Right renal cortex interstitium (tissue), 3 donors: ENCODE measurements at regions not wholly inside any gene's neighbourhood (a gene's known extent, or its start where the extent isn't known, plus 50 kb on each side); places are given as distances from the start of the nearest gene placed in this dataset.
"Not testable (repeated sequence)": the region's sequence is repeated elsewhere in the genome, so short reads cannot be mapped to it uniquely, and the experiment has no call there.

ENCODE experiments used
- DNase-seq, 3 donors: peaks; one replicate each; pipeline ENCODE4 v3.0.0-alpha.2; 2013; ENCODE audit warnings: low read depth in 3 of 3, low spot score in 2 of 3

DNA sequence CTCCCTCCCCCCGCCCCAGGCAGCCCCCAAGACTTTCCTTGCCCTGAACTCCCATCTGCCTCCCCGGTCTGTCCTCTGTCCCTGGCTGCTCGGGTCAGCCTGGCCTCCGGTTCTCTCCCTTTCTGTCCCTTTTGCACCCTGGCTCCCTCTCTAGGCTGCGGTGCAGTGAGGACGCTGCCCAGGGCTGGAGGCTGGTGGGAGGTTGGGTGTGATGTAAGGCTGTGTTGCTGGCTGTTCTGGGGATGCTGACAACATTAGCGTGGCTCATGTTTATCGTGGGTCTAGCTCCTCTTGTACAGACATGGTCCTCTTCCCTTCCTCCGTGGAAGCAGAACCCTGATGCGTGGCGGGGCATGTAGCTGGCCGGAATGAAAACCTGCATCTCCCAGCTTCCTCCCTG is 357.5 kb downstream of the CNTNAP3B start:
- not testable (repeated sequence) for DNase-seq

DNA sequence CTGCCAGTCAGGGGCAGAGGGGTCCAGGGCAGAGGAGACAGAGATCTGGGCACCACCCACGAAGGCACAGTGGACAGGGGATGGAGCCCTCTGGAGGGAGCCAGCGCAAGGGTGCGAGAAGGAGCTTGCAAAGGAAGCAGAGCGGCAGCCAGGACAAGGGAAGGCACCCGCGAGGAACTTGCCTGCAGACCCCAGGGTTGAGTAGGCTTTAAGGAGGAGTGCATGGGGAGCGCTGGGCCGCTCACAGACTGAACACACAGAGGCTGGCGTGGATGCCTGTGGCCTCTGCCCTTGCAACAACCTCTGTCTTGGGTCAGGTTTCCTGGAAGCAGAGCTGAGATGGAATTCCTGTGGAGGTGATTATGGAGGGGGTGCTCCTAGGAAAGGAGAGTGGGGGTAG is 374.4 kb downstream of the CNTNAP3B start:
- not testable (repeated sequence) for DNase-seq

DNA sequence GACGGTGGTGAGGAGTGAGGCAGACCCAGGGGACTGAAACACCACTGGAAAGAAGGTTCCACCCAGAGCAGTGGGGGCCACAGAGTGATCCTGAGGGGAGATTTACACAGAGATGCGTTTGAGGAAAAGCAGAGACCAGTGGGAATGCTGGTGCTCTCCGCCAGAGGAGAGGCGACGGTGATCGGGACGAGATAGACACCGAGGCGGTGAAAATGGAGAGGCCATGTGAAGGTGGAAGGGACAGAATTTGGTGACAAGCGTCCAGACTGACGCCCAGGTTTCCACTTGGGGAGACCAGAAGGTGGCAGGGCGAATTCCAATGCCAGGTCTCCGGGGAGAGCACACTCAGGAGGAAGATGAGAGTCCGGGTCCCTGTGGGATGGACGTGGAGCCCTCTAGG is 374.8 kb downstream of the CNTNAP3B start:
- not testable (repeated sequence) for DNase-seq

DNA sequence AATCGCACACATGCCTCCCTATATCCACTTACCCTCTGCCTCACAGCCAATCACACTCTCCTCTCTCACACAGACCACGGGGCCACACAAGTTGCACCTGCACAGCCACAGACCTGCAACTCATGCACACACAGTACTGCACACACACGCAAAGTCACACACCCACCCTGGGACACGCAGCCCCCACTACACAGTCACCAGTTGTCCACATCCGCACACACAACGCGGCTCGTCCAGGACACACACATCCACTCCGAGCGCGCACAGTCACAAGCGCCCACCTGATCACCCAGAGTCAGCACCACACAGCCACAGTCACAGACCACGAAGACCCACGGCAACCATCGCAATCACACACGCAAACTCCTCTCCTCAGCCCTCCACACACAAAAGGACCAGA is 387.3 kb downstream of the CNTNAP3B start:
- not testable (repeated sequence) for DNase-seq

DNA sequence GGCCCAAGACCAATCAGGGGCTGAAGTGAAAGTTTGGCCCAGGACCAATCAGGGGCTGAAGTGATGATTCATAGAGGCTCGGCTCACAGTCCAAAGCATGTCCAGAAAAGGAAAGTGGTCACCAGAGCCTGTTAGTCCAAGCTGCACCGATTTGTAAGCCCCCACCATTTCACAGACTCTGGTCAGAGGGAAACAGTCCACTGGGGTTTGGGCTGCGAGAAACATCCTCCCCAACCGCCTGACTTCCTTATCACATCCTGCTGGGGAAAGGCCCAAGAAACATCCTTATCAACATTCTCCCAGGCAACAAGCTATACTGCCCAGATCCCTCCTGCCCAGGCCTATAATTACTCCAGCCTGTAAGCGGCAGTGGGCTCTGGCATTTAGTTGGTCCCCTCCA is 388.1 kb downstream of the CNTNAP3B start:
- DNase-seq, result not testable (repeated sequence)

DNA sequence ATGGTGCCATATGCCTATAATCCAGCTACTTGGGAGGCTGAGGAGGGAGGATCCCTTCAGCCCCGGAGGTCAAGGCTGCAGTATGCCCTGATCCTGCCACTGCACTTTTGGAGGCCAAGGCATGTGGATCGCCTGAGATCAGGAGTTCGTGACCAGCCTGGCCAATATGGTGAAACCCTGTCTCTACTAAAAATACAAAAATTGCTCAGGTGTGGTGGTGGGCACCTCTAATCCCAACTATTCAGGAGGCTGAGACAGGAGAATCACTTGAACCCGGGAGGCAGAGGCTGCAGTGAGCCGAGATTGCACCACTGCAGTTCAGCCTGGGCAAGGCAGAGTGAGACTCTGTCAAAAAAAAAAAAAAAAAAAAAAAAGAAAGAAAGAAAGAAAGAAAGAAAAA is 390.5 kb downstream of the CNTNAP3B start:
- DNase-seq, result not testable (repeated sequence)

DNA sequence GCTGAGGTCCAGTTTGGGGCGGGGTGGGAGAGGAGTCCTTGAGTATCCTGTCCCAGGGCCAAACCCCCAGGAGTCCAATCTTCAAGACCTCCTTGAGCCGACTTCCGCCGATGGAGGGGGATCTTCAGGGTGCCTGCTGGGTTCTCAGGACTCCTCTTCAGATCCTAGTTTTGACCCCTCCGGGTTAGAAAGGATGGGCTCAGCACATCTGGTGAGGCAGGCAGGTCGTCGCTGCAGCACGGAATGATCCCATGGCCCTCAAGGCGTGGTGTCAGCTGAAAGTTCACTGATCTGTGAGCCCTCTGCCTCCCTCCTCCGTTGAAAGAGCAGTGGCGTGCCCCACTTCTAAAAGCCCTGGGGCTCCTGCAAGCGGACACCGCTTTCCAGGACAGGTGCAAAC is 430.0 kb downstream of the CNTNAP3B start:
- not testable (repeated sequence) for DNase-seq

DNA sequence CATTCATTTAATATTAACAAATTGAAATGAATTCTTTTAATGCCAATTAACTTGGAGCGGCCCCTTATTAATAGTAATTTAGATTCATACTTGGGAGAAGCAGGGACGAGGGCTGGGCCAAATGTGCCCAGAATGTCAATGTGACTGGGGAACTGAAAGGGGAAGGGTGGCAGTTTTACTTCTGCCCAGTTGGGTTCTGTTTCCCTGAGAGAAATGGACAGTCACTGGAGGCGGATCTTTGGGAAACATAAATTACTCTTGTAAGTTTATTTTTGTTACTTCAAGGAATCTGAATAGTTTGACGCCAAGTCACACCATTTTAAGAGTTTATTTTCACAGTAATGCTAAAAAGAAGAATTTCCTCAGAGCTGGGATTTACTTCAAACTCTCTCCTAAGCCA is 432.1 kb downstream of the CNTNAP3B start:
- DNase-seq, result peak in 1 of 3 donors; percentile 0

DNA sequence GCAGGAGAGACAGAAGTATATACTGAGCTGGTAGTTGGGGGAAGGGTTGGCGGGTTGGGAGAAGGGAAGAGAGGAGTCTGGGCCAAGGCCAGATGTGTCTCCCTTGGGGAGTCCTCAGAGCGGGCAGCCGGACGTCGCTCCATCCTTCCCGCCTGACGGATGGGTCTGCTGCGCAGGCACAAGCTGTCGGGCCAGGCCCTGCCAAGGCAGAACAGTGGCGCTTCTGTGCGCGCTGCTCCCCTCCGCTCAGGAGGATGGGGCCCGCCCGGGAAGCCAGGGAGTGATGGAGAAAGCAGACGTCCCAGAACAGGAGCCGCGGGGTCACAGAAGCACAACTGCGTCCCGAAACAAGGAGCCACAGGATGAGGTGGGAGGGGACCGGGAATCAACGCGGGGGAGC is 449.9 kb downstream of the CNTNAP3B start:
- not testable (repeated sequence) for DNase-seq

DNA sequence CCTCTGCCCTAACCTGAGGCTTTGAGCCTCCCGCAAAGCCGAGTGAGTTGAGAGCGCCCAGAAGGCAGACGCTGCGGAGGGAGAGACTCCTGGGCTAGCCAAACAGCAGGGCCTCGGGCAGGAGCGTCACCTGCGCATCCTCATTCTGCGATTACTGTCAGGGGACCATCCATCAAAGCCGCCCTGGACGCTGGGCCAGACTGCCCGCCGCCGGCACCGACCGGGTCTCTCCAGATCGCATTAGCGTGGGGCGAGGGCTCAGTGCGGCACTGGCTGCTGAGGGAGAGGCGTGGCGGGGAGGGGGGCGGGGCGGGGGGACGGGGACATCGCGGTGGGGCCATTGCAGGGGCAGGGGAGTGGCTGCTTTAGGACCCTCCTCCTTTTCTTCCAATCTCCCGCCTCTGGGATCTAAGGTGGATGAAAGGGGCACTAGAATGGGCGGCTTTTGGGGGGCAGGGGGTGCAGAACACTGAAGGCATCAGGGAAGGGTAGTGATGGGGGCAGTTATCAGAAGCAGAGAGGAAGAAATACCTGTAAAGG is 465.7 kb downstream of the CNTNAP3B start:
- DNase-seq, result peak in 1 of 3 donors; percentile 52

DNA sequence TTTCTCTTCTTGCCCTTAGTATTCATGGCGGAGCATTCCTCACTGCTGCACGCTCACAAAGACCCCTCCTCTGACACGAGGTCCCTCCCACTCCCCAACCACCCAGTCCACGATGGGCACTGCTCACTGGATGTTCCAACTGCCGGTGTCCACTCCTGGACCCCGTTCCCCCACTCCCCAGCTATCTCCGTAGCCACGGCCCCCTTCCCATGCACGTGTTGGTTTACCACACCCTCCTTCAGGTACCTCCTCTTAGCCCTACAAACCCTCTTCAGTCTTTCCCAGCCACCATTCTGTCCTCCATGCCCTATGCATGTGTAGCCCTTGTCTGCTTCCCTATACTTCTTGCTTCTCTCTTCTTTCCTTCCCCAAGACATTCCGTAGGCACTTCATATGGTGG is 469.6 kb upstream of the ZNG1F start:
- not testable (repeated sequence) for DNase-seq

DNA sequence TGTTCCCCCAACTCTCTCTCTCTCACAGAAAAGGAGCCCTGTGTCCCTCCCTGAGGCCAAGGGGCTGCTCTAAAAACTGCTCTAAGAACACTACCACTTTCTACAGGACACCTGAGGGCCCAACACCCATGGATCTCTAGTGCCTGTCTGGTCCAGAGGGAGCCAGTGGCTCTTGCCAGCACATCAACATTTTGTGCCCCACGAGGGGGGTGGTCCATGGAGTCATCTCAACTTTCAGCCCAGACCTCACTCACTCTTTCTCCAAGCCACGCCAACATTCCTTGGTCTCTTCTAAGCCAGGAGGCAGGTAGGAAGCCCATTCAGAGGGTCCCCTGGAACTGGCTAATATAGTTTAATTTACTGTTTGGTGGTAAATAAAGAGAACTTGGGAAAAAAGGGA is 469.0 kb upstream of the ZNG1F start:
- not testable (repeated sequence) for DNase-seq

DNA sequence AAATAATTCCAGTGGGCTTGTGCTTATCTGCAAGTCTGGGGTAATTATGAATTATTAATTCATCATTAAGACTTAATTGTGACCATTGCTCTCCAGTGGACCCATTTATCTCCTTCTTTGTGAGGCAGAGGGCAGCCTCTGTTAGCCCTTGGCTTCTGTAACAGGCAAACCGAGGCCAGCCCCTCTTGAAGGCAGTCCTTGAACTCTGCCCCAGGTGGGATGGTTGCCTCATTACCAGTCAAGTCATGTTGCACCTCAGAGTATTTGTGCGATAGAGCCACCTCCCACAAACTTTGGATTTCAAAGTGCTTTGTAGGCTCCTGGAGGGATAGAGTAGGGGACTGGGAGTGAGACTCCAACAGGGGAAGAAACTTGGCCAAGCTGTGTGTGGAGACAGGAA is 468.0 kb upstream of the ZNG1F start:
- not testable (repeated sequence) for DNase-seq

DNA sequence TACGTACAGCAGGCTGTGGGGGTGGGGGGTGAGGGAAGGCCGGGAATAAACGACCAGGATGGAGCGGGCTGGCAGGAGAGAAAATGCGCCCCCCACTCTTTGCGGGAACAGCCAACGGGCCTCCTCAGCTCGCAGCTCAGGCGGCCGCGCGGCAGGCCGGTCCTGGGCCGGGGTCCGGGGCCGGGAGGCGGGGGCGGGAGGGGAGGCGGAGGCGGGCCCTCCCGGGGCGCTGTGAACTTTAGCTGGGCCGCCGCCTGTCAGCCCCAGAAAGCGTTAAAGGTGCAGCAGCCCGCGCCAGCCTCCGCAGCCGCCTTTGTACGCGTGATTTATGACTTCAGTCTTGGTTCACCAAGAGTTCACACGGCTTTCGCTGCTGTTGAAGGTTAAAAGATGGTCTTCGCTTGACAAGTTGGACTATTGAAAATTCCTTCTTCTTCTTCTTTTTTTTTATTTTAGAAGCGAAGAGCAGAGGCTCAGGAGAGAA is 466.0 kb upstream of the ZNG1F start:
- DNase-seq, result peak in 2 of 3 donors; percentile 50 to 76

DNA sequence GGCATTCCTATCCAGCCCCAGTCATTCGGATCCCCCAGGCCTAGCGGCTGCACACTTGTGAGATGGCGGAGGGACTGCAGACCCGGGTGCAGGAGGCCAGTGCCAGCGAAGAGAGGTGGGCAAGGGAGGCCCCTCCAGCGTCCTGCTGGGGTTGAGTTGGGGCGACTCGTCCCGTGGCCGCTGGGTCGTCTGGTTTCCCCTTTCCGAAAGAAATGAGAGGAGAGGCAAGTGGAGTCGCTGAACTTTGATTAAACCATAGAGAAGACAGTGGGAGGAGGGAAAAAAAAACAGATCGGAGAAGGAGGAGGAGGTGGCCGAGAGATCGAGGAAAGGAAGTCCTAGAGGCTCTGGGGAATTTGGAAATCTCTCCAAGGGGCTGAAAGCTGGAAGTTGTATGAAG is 465.2 kb upstream of the ZNG1F start:
- DNase-seq, result peak in 2 of 3 donors; percentile 10 to 26

DNA sequence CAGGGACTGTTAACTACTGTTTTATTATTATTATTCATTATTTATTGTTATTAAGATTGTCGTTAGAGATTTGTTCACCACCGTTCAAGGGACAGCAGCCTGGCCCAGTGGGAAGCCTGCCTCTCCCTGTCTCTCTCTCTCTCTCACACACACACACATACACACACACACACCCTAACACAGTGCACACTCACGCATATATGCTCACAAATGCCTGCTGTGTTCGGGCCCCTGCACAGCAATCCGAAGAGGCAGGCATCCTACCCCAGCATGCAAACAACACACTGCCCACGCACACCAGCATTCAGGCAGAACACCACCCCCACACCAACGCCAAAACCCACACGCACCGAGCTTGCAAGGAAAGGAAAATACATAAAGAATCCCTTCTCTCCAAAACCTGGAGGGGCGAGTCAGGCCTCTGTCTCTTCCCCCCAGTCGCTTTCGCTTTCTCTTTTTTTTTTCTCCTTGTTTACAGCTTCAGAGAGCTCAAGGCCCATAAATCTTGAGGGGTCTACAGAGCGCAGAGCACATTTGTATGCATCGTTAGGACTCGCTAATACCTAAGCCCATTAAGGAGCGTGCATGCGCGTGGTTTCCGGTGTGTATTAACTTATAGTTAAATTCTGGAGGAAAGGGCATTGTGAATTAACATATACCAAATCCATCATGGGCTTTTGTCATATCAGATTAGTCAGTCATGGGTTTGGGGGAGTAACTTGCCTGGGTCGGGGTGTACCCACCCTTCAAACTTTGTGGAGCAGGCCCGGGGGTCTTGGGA is 464.6 kb upstream of the ZNG1F start:
- not testable (repeated sequence) for DNase-seq

DNA sequence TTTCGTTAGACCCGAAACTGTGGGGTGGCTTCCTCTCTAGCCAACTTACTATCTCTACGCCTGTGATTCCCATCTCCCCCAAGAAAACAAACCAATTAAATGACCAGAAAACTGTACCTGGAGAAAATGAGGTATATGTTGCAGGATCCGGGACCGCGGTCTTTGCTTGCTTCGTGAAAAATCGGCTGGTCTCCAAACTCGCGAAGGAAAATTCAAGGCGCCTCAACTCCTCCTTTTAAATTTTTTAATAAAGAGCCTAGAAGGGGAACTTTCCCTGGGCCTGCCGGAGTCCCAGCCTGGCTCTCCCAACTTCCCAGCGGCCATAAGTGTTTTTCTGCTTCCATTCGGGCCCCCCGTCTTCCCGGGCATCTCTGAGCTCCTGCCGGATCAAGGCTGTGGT is 463.7 kb upstream of the ZNG1F start:
- not testable (repeated sequence) for DNase-seq

DNA sequence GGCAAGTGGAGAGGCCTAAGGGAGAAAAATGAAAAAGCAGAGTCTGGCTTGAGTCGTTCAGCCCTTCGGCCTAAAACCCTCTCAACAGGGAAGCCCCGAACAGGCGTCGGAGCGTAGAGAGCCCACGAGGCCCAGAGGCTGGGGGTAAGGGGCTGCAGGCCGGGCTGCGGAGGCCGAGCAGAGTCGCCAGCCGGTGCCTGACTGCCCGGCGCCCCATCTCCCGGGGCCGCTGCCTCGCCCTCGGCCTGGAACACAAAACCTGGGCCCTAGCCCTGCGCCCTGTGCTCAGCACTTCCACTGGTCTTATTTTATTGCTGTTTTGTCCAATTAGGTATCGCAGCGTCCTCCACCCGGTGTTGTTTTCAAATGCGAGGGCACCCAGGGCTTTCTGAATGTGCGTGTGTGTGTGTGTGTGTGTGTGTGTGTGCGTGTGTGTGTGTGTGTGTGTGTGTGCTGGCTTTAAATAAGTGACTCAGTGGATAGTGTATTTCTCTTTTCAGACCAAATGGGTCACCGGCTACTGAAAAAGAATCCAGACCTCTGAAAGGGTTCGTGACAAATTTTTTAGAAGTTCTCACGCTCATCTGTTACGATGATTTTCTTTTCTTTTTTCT is 463.1 kb upstream of the ZNG1F start:
- DNase-seq, result not testable (repeated sequence)

DNA sequence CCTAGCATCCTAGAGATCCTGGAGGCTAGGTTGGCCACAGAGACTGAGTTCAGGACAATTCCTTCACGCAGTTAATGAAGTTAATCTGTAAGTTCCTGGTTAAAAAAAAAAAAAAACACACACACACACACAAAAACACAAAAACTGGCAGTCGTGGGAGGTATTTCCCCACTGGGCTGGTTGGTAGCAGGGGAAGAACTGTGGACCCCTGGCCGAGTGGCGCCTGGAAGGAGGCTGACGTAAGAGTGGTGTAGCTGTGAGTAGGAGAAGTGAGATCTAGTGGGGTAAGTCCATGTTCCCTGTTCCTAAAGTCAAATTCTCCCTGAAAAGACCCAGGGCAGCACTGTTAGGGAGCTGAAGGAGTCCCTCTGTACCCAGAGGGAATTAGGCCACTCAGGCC is 461.0 kb upstream of the ZNG1F start:
- DNase-seq, result not testable (repeated sequence)

DNA sequence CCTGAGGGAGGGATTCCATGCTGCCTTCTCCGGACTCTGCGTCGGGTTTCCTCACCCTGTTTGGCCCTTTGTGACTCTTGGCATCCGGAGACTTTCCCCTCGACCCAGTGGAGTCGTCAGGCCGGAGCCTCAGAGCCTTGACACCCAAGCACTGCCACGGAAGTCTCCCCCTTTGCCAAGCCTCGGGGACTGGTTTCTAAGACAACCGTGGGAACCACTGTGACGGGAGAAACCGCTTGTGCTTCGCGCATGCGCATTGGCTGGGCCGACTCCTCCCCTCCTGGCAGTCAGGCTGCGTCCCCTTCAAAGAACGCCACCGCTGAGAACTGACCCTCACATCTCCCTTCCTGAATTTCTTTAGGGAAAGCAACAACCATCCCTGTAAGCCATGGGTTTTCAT is 459.4 kb upstream of the ZNG1F start:
- DNase-seq, result not testable (repeated sequence)

DNA sequence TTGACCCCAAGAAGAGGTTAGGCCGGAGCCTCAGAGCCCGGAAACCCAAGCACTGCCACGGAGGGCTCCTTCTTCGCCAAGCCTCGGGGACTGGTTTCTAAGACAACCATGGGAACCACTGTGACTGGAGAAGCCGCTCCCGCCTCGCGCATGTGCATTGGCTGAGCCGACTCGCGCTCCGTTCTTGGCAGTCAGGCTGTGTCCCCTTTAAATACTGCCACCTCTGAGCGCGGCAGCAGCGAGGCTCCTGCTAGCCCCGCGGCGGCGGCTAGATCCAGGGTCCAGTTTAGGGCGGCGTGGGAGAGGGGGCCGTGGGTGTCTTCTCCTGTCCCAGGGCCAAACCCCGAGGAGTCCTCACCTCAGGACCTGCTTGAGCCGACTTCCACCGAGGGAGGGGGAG is 457.1 kb upstream of the ZNG1F start:
- not testable (repeated sequence) for DNase-seq
